WTC11 (cell line): ENCODE measurements at regions not wholly inside any gene's neighbourhood (a gene's known extent, or its start where the extent isn't known, plus 50 kb on each side); places are given as distances from the start of the nearest gene placed in this dataset.

Experiments used
- ATAC-seq: fragments of 200-7000 bp; cut with Tn5 transposase; 2 replicates; pipeline ENCODE4 v1.10.0; 2021; ENCODE audit warnings: mild to moderate bottlenecking, moderate library complexity
- CTCF ChIA-PET: fragments of 300-600 bp; sonication (Branson Sonifier 250); formaldehyde crosslinking; loops from one replicate; lab custom pipeline; 2021; ENCODE audit warnings: antibody characterized with exemption; lab: Charles Lee
- POLR2A ChIA-PET: fragments of 350-600 bp; sonication (Branson Sonifier 250); formaldehyde crosslinking; loops from one replicate; lab custom pipeline; 2021; ENCODE audit warnings: antibody characterized with exemption; lab: Charles Lee
- DNase-seq: peaks from one replicate; pipeline ENCODE4 v3.0.0; 2021; ENCODE audit warnings: low spot score
- H3K27ac Mint-ChIP-seq: 2 replicates; pipeline ENCODE4 v1.8.0; 2021; ENCODE audit warnings: mixed read lengths
- H3K27me3 Mint-ChIP-seq: 2 replicates; pipeline ENCODE4 v1.8.0; 2021; ENCODE audit warnings: low read depth, mild to moderate bottlenecking, moderate library complexity, mixed read lengths
- H3K36me3 Mint-ChIP-seq: 2 replicates; pipeline ENCODE4 v1.8.0; 2021; ENCODE audit warnings: mixed read lengths
- H3K4me1 Mint-ChIP-seq: 2 replicates; pipeline ENCODE4 v1.8.0; 2022; ENCODE audit warnings: mixed read lengths
- H3K4me3 Mint-ChIP-seq: 2 replicates; pipeline ENCODE4 v1.8.0; 2021; ENCODE audit warnings: mild to moderate bottlenecking, moderate library complexity, mixed read lengths
- H3K9me3 Mint-ChIP-seq: 2 replicates; pipeline ENCODE4 v1.8.0; 2021; ENCODE audit warnings: mixed read lengths
- ETV6 ChIP-seq: sonication (generic); formaldehyde crosslinking; IDR thresholded peaks from 2 replicates; pipeline ENCODE4 v1.8.1; 2022; ENCODE audit warnings: mild to moderate bottlenecking, missing genetic modification reagents
- GRHL2 ChIP-seq: fragments of 250-450 bp; sonication (Bioruptor Pico); IDR thresholded peaks from 2 replicates; pipeline ENCODE4 v1.8.0; 2022; ENCODE audit warnings: mild to moderate bottlenecking, moderate library complexity; ENCODE audit not compliant: insufficient replicate concordance, severe bottlenecking
- GTF2I ChIP-seq: fragments of 250-450 bp; sonication (Bioruptor Pico); conservative IDR thresholded peaks from 2 replicates; pipeline ENCODE4 v1.4.0; 2021; ENCODE audit warnings: mild to moderate bottlenecking
- IRF2 ChIP-seq: sonication (generic); formaldehyde crosslinking; IDR thresholded peaks from 2 replicates; pipeline ENCODE4 v1.8.0; 2022; ENCODE audit warnings: low read depth, missing genetic modification reagents, borderline replicate concordance
- NR1H2 ChIP-seq: sonication (generic); formaldehyde crosslinking; IDR thresholded peaks from 2 replicates; pipeline ENCODE4 v1.9.0; 2021; ENCODE audit warnings: mild to moderate bottlenecking, moderate library complexity, missing genetic modification reagents
- TEAD1 ChIP-seq: sonication (generic); formaldehyde crosslinking; IDR thresholded peaks from 2 replicates; pipeline ENCODE4 v1.8.0; 2022; ENCODE audit warnings: mild to moderate bottlenecking, missing genetic modification reagents
- TF ChIP-seq, protein P1 (sequence below): sonication (generic); formaldehyde crosslinking; IDR thresholded peaks from 2 replicates; pipeline ENCODE4 v1.8.1; 2023; ENCODE audit warnings: mild to moderate bottlenecking, missing genetic modification reagents, borderline replicate concordance
- TF ChIP-seq, protein P2 (sequence below): sonication (generic); formaldehyde crosslinking; IDR thresholded peaks from 2 replicates; pipeline ENCODE4 v1.8.0; 2023; ENCODE audit warnings: missing genetic modification reagents, mild to moderate bottlenecking, borderline replicate concordance
- TF ChIP-seq, protein P3 (sequence below): sonication (generic); formaldehyde crosslinking; conservative IDR thresholded peaks from 2 replicates; pipeline ENCODE4 v1.8.1; 2022; ENCODE audit warnings: mild to moderate bottlenecking, missing genetic modification reagents
- TF ChIP-seq, protein P4 (sequence below): sonication (generic); formaldehyde crosslinking; IDR thresholded peaks from 2 replicates; pipeline ENCODE4 v1.8.1; 2022; ENCODE audit warnings: mild to moderate bottlenecking, moderate library complexity, missing genetic modification reagents
- TF ChIP-seq, protein P5 (sequence below): fragments of 250-450 bp; sonication (Bioruptor Pico); IDR thresholded peaks from 2 replicates; pipeline ENCODE4 v1.8.0; 2021; ENCODE audit warnings: mild to moderate bottlenecking
- TF ChIP-seq, protein P6 (sequence below): fragments of 250-450 bp; sonication (Bioruptor Pico); conservative IDR thresholded peaks from 2 replicates; pipeline ENCODE4 v1.9.0; 2021; ENCODE audit warnings: mild to moderate bottlenecking
- TF ChIP-seq, protein P7 (sequence below): sonication (generic); formaldehyde crosslinking; IDR thresholded peaks from 2 replicates; pipeline ENCODE4 v1.8.0; 2022; ENCODE audit warnings: mild to moderate bottlenecking, missing genetic modification reagents
- TF ChIP-seq, protein P8 (sequence below): sonication (generic); formaldehyde crosslinking; IDR thresholded peaks from 2 replicates; pipeline ENCODE4 v1.8.1; 2022; ENCODE audit warnings: missing genetic modification reagents, borderline replicate concordance
- TF ChIP-seq, protein P9 (sequence below): sonication (generic); formaldehyde crosslinking; IDR thresholded peaks from 2 replicates; pipeline ENCODE4 v1.8.1; 2023; ENCODE audit warnings: mild to moderate bottlenecking, moderate library complexity, missing genetic modification reagents

DNA sequence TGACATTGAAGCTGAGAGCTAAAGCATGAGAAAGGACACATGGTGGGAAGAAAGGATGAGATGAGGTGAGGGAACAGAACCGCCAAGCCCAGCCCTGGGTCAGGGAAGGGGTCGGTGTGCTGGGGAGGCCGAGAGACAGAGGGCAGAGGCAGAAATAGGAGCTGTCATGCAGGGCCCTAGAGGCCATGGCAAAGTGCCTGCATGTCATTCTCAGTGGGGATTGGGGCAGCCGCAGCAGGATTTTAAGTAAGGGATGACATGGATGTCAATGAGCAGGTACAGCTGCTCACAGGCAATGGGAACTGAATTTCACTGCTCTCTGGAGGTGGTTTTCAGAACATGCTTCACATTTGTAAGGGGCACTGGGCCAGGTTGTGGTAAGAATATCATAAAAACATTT lies 227.4 kb downstream of the RAB11FIP2 start (continued):
- TF ChIP-seq, protein P1, sequence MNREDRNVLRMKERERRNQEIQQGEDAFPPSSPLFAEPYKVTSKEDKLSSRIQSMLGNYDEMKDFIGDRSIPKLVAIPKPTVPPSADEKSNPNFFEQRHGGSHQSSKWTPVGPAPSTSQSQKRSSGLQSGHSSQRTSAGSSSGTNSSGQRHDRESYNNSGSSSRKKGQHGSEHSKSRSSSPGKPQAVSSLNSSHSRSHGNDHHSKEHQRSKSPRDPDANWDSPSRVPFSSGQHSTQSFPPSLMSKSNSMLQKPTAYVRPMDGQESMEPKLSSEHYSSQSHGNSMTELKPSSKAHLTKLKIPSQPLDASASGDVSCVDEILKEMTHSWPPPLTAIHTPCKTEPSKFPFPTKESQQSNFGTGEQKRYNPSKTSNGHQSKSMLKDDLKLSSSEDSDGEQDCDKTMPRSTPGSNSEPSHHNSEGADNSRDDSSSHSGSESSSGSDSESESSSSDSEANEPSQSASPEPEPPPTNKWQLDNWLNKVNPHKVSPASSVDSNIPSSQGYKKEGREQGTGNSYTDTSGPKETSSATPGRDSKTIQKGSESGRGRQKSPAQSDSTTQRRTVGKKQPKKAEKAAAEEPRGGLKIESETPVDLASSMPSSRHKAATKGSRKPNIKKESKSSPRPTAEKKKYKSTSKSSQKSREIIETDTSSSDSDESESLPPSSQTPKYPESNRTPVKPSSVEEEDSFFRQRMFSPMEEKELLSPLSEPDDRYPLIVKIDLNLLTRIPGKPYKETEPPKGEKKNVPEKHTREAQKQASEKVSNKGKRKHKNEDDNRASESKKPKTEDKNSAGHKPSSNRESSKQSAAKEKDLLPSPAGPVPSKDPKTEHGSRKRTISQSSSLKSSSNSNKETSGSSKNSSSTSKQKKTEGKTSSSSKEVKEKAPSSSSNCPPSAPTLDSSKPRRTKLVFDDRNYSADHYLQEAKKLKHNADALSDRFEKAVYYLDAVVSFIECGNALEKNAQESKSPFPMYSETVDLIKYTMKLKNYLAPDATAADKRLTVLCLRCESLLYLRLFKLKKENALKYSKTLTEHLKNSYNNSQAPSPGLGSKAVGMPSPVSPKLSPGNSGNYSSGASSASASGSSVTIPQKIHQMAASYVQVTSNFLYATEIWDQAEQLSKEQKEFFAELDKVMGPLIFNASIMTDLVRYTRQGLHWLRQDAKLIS = no peak
- TF ChIP-seq, all 79 proteins: peak for 0

DNA sequence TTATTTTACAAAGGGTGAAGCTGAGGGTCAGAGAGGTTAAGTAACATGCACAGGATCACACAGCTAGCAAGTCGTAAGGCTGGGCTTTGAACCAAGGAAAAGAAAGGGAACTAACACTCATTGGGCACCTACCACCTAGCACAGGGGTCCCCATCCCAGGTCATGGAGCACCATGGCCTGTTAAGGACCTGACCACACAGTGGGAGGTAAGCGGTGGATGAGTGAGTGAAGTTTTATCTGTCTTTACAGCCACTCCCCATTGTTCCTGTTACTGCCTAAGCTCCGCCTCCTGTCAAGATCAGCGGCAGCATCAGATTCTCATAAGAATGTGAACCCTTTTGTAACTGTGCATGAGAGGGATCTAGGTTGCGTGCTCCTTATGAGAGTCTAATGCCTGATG lies 222.8 kb downstream of the RAB11FIP2 start:
- Mint-ChIP-seq H3K27me3 (no peaks in the 10 kb centered on the region), H3K4me1 (peaks cover 18% of the 10 kb centered on the region), H3K4me3 (no peak overlapping the region), H3K9me3 (peaks cover 12% of the 10 kb centered on the region), H3K36me3 (no peaks in the 10 kb centered on the region), H3K27ac (no peak overlapping the region)
- POLR2A ChIA-PET = no interaction called here
- DNase-seq (no peak), ATAC-seq (no peak)
- CTCF ChIA-PET = no interaction called here
- TF ChIP-seq, protein P2, sequence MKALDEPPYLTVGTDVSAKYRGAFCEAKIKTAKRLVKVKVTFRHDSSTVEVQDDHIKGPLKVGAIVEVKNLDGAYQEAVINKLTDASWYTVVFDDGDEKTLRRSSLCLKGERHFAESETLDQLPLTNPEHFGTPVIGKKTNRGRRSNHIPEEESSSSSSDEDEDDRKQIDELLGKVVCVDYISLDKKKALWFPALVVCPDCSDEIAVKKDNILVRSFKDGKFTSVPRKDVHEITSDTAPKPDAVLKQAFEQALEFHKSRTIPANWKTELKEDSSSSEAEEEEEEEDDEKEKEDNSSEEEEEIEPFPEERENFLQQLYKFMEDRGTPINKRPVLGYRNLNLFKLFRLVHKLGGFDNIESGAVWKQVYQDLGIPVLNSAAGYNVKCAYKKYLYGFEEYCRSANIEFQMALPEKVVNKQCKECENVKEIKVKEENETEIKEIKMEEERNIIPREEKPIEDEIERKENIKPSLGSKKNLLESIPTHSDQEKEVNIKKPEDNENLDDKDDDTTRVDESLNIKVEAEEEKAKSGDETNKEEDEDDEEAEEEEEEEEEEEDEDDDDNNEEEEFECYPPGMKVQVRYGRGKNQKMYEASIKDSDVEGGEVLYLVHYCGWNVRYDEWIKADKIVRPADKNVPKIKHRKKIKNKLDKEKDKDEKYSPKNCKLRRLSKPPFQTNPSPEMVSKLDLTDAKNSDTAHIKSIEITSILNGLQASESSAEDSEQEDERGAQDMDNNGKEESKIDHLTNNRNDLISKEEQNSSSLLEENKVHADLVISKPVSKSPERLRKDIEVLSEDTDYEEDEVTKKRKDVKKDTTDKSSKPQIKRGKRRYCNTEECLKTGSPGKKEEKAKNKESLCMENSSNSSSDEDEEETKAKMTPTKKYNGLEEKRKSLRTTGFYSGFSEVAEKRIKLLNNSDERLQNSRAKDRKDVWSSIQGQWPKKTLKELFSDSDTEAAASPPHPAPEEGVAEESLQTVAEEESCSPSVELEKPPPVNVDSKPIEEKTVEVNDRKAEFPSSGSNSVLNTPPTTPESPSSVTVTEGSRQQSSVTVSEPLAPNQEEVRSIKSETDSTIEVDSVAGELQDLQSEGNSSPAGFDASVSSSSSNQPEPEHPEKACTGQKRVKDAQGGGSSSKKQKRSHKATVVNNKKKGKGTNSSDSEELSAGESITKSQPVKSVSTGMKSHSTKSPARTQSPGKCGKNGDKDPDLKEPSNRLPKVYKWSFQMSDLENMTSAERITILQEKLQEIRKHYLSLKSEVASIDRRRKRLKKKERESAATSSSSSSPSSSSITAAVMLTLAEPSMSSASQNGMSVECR (CRISPR knock-in tag) = no peak
- TF ChIP-seq, protein P3, sequence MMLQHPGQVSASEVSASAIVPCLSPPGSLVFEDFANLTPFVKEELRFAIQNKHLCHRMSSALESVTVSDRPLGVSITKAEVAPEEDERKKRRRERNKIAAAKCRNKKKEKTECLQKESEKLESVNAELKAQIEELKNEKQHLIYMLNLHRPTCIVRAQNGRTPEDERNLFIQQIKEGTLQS = no peak
- TF ChIP-seq TEAD1 (CRISPR knock-in tag) (no peak), GTF2I (CRISPR knock-in tag) (no peak), NR1H2 (no peak), GRHL2 (no peak), IRF2 (CRISPR knock-in tag) (no peak), ETV6 (CRISPR knock-in tag) (no peak)
- TF ChIP-seq, protein P4, sequence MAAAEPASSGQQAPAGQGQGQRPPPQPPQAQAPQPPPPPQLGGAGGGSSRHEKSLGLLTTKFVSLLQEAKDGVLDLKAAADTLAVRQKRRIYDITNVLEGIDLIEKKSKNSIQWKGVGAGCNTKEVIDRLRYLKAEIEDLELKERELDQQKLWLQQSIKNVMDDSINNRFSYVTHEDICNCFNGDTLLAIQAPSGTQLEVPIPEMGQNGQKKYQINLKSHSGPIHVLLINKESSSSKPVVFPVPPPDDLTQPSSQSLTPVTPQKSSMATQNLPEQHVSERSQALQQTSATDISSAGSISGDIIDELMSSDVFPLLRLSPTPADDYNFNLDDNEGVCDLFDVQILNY = no peak
- TF ChIP-seq, protein P5, sequence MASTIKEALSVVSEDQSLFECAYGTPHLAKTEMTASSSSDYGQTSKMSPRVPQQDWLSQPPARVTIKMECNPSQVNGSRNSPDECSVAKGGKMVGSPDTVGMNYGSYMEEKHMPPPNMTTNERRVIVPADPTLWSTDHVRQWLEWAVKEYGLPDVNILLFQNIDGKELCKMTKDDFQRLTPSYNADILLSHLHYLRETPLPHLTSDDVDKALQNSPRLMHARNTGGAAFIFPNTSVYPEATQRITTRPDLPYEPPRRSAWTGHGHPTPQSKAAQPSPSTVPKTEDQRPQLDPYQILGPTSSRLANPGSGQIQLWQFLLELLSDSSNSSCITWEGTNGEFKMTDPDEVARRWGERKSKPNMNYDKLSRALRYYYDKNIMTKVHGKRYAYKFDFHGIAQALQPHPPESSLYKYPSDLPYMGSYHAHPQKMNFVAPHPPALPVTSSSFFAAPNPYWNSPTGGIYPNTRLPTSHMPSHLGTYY (CRISPR knock-in tag) = no peak
- TF ChIP-seq, protein P6, sequence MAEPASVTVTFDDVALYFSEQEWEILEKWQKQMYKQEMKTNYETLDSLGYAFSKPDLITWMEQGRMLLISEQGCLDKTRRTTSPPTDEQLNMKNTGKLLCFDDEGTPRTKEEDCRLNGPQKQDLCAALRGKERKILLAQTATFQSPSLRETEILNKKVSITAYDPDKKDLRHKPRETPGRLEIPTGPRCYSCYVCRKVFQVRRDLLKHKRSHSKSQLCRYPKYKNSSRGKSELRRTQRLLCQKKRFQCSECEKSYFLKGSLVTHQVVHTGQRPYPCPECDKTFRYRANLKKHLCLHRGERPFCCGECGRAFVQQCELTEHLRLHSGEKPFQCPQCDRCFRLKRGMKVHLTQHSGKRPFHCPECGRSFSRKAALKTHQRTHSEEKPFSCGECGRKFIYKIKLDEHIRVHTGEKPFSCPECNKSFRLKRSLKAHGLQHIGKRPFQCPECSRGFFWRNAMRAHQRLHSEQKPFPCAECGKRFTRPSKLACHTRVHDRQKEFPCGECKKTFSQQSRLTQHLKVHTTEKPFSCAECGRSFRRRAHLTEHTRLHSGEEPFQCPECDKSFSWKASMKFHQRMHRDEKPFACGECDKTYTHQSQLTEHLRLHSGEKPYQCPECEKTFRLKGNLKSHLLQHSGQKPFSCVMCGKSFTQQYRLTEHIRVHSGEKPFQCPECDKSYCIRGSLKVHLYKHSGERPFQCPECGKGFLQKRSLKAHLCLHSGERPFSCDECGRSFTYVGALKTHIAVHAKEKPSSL (CRISPR knock-in tag) = no peak
- TF ChIP-seq, protein P7, sequence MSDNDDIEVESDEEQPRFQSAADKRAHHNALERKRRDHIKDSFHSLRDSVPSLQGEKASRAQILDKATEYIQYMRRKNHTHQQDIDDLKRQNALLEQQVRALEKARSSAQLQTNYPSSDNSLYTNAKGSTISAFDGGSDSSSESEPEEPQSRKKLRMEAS (CRISPR knock-in tag) = no peak
- TF ChIP-seq, protein P8, sequence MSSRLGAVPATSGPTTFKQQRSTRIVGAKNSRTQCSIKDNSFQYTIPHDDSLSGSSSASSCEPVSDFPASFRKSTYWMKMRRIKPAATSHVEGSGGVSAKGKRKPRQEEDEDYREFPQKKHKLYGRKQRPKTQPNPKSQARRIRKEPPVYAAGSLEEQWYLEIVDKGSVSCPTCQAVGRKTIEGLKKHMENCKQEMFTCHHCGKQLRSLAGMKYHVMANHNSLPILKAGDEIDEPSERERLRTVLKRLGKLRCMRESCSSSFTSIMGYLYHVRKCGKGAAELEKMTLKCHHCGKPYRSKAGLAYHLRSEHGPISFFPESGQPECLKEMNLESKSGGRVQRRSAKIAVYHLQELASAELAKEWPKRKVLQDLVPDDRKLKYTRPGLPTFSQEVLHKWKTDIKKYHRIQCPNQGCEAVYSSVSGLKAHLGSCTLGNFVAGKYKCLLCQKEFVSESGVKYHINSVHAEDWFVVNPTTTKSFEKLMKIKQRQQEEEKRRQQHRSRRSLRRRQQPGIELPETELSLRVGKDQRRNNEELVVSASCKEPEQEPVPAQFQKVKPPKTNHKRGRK (CRISPR knock-in tag) = no peak
- TF ChIP-seq, protein P9, sequence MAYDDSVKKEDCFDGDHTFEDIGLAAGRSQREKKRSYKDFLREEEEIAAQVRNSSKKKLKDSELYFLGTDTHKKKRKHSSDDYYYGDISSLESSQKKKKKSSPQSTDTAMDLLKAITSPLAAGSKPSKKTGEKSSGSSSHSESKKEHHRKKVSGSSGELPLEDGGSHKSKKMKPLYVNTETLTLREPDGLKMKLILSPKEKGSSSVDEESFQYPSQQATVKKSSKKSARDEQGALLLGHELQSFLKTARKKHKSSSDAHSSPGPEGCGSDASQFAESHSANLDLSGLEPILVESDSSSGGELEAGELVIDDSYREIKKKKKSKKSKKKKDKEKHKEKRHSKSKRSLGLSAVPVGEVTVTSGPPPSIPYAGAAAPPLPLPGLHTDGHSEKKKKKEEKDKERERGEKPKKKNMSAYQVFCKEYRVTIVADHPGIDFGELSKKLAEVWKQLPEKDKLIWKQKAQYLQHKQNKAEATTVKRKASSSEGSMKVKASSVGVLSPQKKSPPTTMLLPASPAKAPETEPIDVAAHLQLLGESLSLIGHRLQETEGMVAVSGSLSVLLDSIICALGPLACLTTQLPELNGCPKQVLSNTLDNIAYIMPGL (CRISPR knock-in tag) = no peak
- TF ChIP-seq, all 79 proteins: peak for 0
